ENCODE measurements at regions not wholly inside any gene's neighbourhood (a gene's known extent, or its start where the extent isn't known, plus 50 kb on each side); places are given as distances from the start of the nearest gene placed in this dataset.

- no peak for DNase-seq (ENCODE audit: low spot score)
- H3K36me3 Mint-ChIP-seq (ENCODE audit: low read depth, unreplicated experiment) = no peaks in the 10 kb centered on the region
- H3K4me1 Mint-ChIP-seq (ENCODE audit: unreplicated experiment) = no peaks in the 10 kb centered on the region
- TF ChIP-seq CTCF (IDR thresholded peaks at IDR 0.05; ENCODE audit: unreplicated experiment) = no peak
- no peaks in the 10 kb centered on the region for H3K27me3 Mint-ChIP-seq (ENCODE audit: unreplicated experiment)
- H3K9me3 Mint-ChIP-seq (ENCODE audit: unreplicated experiment) = no peaks in the 10 kb centered on the region
- no peak overlapping the region for H3K4me3 Mint-ChIP-seq (ENCODE audit: unreplicated experiment)
- no peak overlapping the region for H3K27ac Mint-ChIP-seq (ENCODE audit: unreplicated experiment)
Measured at GRCh38 chr5:74300808-74301389, 339.6 kb downstream of the ENC1 start.

- no peak for DNase-seq (ENCODE audit: low spot score)
- TF ChIP-seq CTCF (IDR thresholded peaks at IDR 0.05; ENCODE audit: unreplicated experiment) = no peak
- H3K4me1 Mint-ChIP-seq (ENCODE audit: unreplicated experiment) = no peaks in the 10 kb centered on the region
- no peaks in the 10 kb centered on the region for H3K9me3 Mint-ChIP-seq (ENCODE audit: unreplicated experiment)
- H3K27me3 Mint-ChIP-seq (ENCODE audit: unreplicated experiment) = no peaks in the 10 kb centered on the region
- H3K27ac Mint-ChIP-seq (ENCODE audit: unreplicated experiment) = no peak overlapping the region
- no peaks in the 10 kb centered on the region for H3K36me3 Mint-ChIP-seq (ENCODE audit: low read depth, unreplicated experiment)
- no peak overlapping the region for H3K4me3 Mint-ChIP-seq (ENCODE audit: unreplicated experiment)
Measured at GRCh38 chr5:74299833-74300232, 340.7 kb downstream of the ENC1 start.

GRCh38 chr5:74296685-74297408 lies 343.7 kb downstream of the ENC1 start:
- TF ChIP-seq CTCF (IDR thresholded peaks at IDR 0.05; ENCODE audit: unreplicated experiment) = no peak
- Mint-ChIP-seq H3K27ac (ENCODE audit: unreplicated experiment) (no peak overlapping the region), H3K4me3 (ENCODE audit: unreplicated experiment) (no peak overlapping the region), H3K36me3 (ENCODE audit: low read depth, unreplicated experiment) (no peaks in the 10 kb centered on the region), H3K27me3 (ENCODE audit: unreplicated experiment) (no peaks in the 10 kb centered on the region), H3K9me3 (ENCODE audit: unreplicated experiment) (no peaks in the 10 kb centered on the region), H3K4me1 (ENCODE audit: unreplicated experiment) (no peaks in the 10 kb centered on the region)
- DNase-seq (ENCODE audit: low spot score) = no peak

GRCh38 chr5:74295676-74296075 lies 344.9 kb downstream of the ENC1 start:
- Mint-ChIP-seq H3K4me3 (ENCODE audit: unreplicated experiment) (no peak overlapping the region), H3K27me3 (ENCODE audit: unreplicated experiment) (no peaks in the 10 kb centered on the region), H3K27ac (ENCODE audit: unreplicated experiment) (no peak overlapping the region), H3K9me3 (ENCODE audit: unreplicated experiment) (no peaks in the 10 kb centered on the region), H3K4me1 (ENCODE audit: unreplicated experiment) (peaks cover 3% of the 10 kb centered on the region), H3K36me3 (ENCODE audit: low read depth, unreplicated experiment) (no peaks in the 10 kb centered on the region)
- no peak for TF ChIP-seq CTCF (IDR thresholded peaks at IDR 0.05; ENCODE audit: unreplicated experiment)
- DNase-seq (ENCODE audit: low spot score) = no peak

GRCh38 chr5:74295141-74295540 lies 345.4 kb downstream of the ENC1 start:
- Mint-ChIP-seq H3K4me3 (ENCODE audit: unreplicated experiment) (no peak overlapping the region), H3K36me3 (ENCODE audit: low read depth, unreplicated experiment) (no peaks in the 10 kb centered on the region), H3K27me3 (ENCODE audit: unreplicated experiment) (no peaks in the 10 kb centered on the region), H3K27ac (ENCODE audit: unreplicated experiment) (no peak overlapping the region), H3K9me3 (ENCODE audit: unreplicated experiment) (no peaks in the 10 kb centered on the region), H3K4me1 (ENCODE audit: unreplicated experiment) (peaks cover 7% of the 10 kb centered on the region)
- TF ChIP-seq CTCF (IDR thresholded peaks at IDR 0.05; ENCODE audit: unreplicated experiment) = no peak
- no peak for DNase-seq (ENCODE audit: low spot score)

Data from endothelial cell (in vitro differentiated cells).